Endothelial cell of umbilical vein (primary cell): ENCODE measurements at regions not wholly inside any gene's neighbourhood (a gene's known extent, or its start where the extent isn't known, plus 50 kb on each side); places are given as distances from the start of the nearest gene placed in this dataset.

Source experiments
- BruUV-seq: library from RNA; stranded (reverse); fragments of 400-500 nt; replicated peaks from 2 replicates; lab custom pipeline; 2021; lab: Mats Ljungman, UMichigan
- CTCF ChIA-PET: fragments of 300-600, 350-600 bp; sonication (Branson Sonifier 250); formaldehyde crosslinking; loops from one replicate; lab custom pipeline; 2021; ENCODE audit warnings: antibody characterized with exemption, inconsistent platforms; lab: Charles Lee
- POLR2A ChIA-PET: fragments of 300-600, 350-600 bp; sonication (Branson Sonifier 250); formaldehyde crosslinking; loops from one replicate; lab custom pipeline; 2021; ENCODE audit warnings: antibody characterized with exemption, inconsistent platforms; lab: Charles Lee
- DNase-seq: peaks from one replicate; pipeline ENCODE4 v3.0.0-alpha.2; 2011; ENCODE audit warnings: low read depth, low spot score
- FAIRE-seq: peaks from 2 replicates; lab custom pipeline; 2011; peaks lifted over from hg19 to GRCh38; lab: Jason Lieb, UNC
- H2AFZ ChIP-seq: 2 replicates; pipeline ENCODE4 v1.6.0; 2012; ENCODE audit warnings: low read depth, low read length, control low read depth, inconsistent platforms
- H3K27ac ChIP-seq: 2 replicates; pipeline ENCODE4 v1.5.1; 2011; ENCODE audit warnings: low read depth, mild to moderate bottlenecking, control low read depth, low read length, moderate library complexity; ENCODE audit not compliant: insufficient read depth
- H3K27me3 ChIP-seq, 2 experiments: 2 replicates each; pipeline versions ENCODE4 v1.6.0 to v1.6.1; 2011; ENCODE audit warnings: low read length in 2 of 2, mixed read lengths in 1 of 2; ENCODE audit not compliant: control insufficient read depth in 2 of 2, insufficient read depth in 2 of 2
- H3K36me3 ChIP-seq, 2 experiments: 2 replicates in 1 of 2; 3 replicates in 1 of 2; pipeline ENCODE4 v1.5.1; 2011; ENCODE audit warnings: low read length in 2 of 2, mild to moderate bottlenecking in 1 of 2, moderate library complexity in 1 of 2; ENCODE audit not compliant: control insufficient read depth in 2 of 2, insufficient read depth in 2 of 2; ENCODE audit errors: extremely low read depth in 1 of 2
- H3K4me1 ChIP-seq: 3 replicates; pipeline ENCODE4 v1.5.1; 2011; ENCODE audit warnings: mild to moderate bottlenecking, low read length; ENCODE audit not compliant: control insufficient read depth, insufficient read depth; ENCODE audit errors: extremely low read depth
- H3K4me2 ChIP-seq: 2 replicates; pipeline ENCODE4 v1.6.1; 2011; ENCODE audit warnings: low read length, control low read depth, mixed read lengths; ENCODE audit not compliant: insufficient read depth
- H3K4me3 ChIP-seq, 3 experiments: fragments of 200-600 bp in 1 of 3; sonication (generic), shearing (Covaris generic) in 1 of 3; replicated peaks in 1 of 3; 2 replicates each; pipeline ENCODE4 v1.5.1; 2011 to 2016; ENCODE audit warnings: control low read depth in 3 of 3, low read length in 3 of 3, mild to moderate bottlenecking in 2 of 3, inconsistent platforms in 1 of 3, low read depth in 1 of 3, moderate library complexity in 1 of 3; ENCODE audit not compliant: insufficient read depth in 1 of 3
- H3K79me2 ChIP-seq: 2 replicates; pipeline ENCODE4 v1.6.0; 2012; ENCODE audit warnings: low read length, inconsistent platforms; ENCODE audit not compliant: control insufficient read depth, insufficient read depth
- H3K9ac ChIP-seq: replicated peaks from 2 replicates; pipeline ENCODE3; 2011; ENCODE audit warnings: low read length, control low read depth; ENCODE audit not compliant: insufficient read depth; ENCODE audit errors: extremely low read depth
- H3K9me1 ChIP-seq: replicated peaks from 3 replicates; pipeline ENCODE4 v1.6.0; 2011; ENCODE audit warnings: mild to moderate bottlenecking, low read length; ENCODE audit not compliant: control insufficient read depth, insufficient read depth; ENCODE audit errors: extremely low read depth
- H3K9me3 ChIP-seq: replicated peaks from 2 replicates; pipeline ENCODE4 v1.5.1; 2012; ENCODE audit warnings: low read length, inconsistent platforms; ENCODE audit not compliant: control insufficient read depth, insufficient read depth
- H4K20me1 ChIP-seq: replicated peaks from 2 replicates; pipeline ENCODE3; 2011; ENCODE audit warnings: mild to moderate bottlenecking, low read length; ENCODE audit not compliant: control insufficient read depth, insufficient read depth; ENCODE audit errors: extremely low read depth
- CTCF ChIP-seq, 2 donors: IDR thresholded peaks; 1 replicate in 1 of 2; 2 replicates in 1 of 2; pipeline ENCODE4 v1.5.1; 2011; ENCODE audit warnings: low read length in 2 of 2, mild to moderate bottlenecking in 2 of 2, moderate library complexity in 2 of 2, control low read depth in 1 of 2, inconsistent platforms in 1 of 2, low read depth in 1 of 2; ENCODE audit not compliant: insufficient read depth in 1 of 2; ENCODE audit errors: extremely low read depth in 1 of 2
- EZH2 ChIP-seq: IDR thresholded peaks from 2 replicates; pipeline ENCODE4 v1.6.1; 2012; ENCODE audit warnings: borderline replicate concordance, low read depth, mild to moderate bottlenecking, moderate library complexity, low read length, inconsistent platforms; ENCODE audit not compliant: severe bottlenecking
- FOS ChIP-seq: IDR thresholded peaks from 2 replicates; pipeline ENCODE4 v1.6.1; 2011; ENCODE audit warnings: mild to moderate bottlenecking, low read length, moderate library complexity, borderline replicate concordance; ENCODE audit not compliant: insufficient read depth
- GATA2 ChIP-seq: IDR thresholded peaks from 2 replicates; pipeline ENCODE4 v1.7.0; 2011; ENCODE audit warnings: low read depth, mild to moderate bottlenecking, moderate library complexity, mixed read lengths, low read length; ENCODE audit not compliant: insufficient read length, insufficient read depth
- JUN ChIP-seq: IDR thresholded peaks from 2 replicates; pipeline ENCODE4 v1.6.1; 2011; ENCODE audit warnings: borderline replicate concordance, low read depth; ENCODE audit not compliant: insufficient read length, insufficient read depth
- MAX ChIP-seq: IDR thresholded peaks from 2 replicates; pipeline ENCODE4 v1.6.1; 2011; ENCODE audit not compliant: insufficient read depth, insufficient read length
- MYC ChIP-seq: IDR thresholded peaks from one replicate; pipeline ENCODE4 v1.6.1; 2011; ENCODE audit warnings: mild to moderate bottlenecking, low read depth, low read length
- POLR2A ChIP-seq: IDR thresholded peaks from 2 replicates; pipeline ENCODE4 v1.6.1; 2012; ENCODE audit warnings: low read depth, mild to moderate bottlenecking, control low read depth, low read length
- POLR2AphosphoS5 ChIP-seq: IDR thresholded peaks from 2 replicates; pipeline ENCODE4 v1.6.1; 2012; ENCODE audit warnings: low read depth, mild to moderate bottlenecking, control low read depth, low read length, moderate library complexity; ENCODE audit not compliant: insufficient read depth
- dilution Hi-C: fragments of 300-500 bp; cut with MboI; formaldehyde crosslinking; loops from one replicate; pipeline ENCODE4 v1.15.0; 2019; ENCODE audit warnings: low sequenced_read_pairs; ENCODE audit not compliant: extremely low pct_ligation_motif_present
- intact Hi-C: fragments of 100-400 bp; cut with micrococcal nuclease; formaldehyde crosslinking; loops from one replicate; pipeline ENCODE4 v1.10.0; 2022

GRCh38 chr13:74389056-74389455 lies 254.9 kb upstream of the KLF12 start:
- no peaks in the 10 kb centered on the region for H3K36me3 ChIP-seq
- dilution Hi-C loops, result no loop called here
- no peak overlapping the region for H3K27ac ChIP-seq
- H3K4me2 ChIP-seq, result no peak overlapping the region
- no peaks in the 10 kb centered on the region for H4K20me1 ChIP-seq
- no peaks in the 10 kb centered on the region for H3K9me1 ChIP-seq
- no TSS peak for BruUV-seq
- no peaks in the 10 kb centered on the region for H3K79me2 ChIP-seq
- H3K4me3 ChIP-seq, result no peak overlapping the region
- no peaks in the 10 kb centered on the region for H3K27me3 ChIP-seq
- DNase-seq (no peak), FAIRE-seq (no peak)
- H3K9me3 ChIP-seq, result no peaks in the 10 kb centered on the region
- no peak overlapping the region for H3K9ac ChIP-seq
- TF ChIP-seq FOS (no peak), JUN (no peak), CTCF (IDR thresholded peaks at IDR 0.05; ENCODE audit: extremely low read depth in 1 of 2, insufficient read depth in 1 of 2, low read depth in 1 of 2, low read length in 2 of 2) (no peak), MAX (no peak)
- H3K4me1 ChIP-seq, result no peaks in the 10 kb centered on the region
- no peak overlapping the region for H2AFZ ChIP-seq
- intact Hi-C loops, result no loop called here
- ChIA-PET CTCF (no interaction called here), POLR2A (no interaction called here)

GRCh38 chr13:74388626-74389025 lies 254.4 kb upstream of the KLF12 start:
- no peak overlapping the region for H3K9ac ChIP-seq
- TF ChIP-seq FOS (no peak), MAX (no peak), POLR2AphosphoS5 (no peak), CTCF (IDR thresholded peaks at IDR 0.05; ENCODE audit: extremely low read depth in 1 of 2, insufficient read depth in 1 of 2, low read depth in 1 of 2, low read length in 2 of 2) (no peak), MYC (no peak), POLR2A (no peak), GATA2 (no peak), JUN (no peak), EZH2 (no peak)
- dilution Hi-C loops, result no loop called here
- intact Hi-C loops, result no loop called here
- no peak overlapping the region for H3K4me2 ChIP-seq
- no peaks in the 10 kb centered on the region for H3K79me2 ChIP-seq
- FAIRE-seq (no peak), DNase-seq (no peak)
- no peaks in the 10 kb centered on the region for H3K9me1 ChIP-seq
- H3K36me3 ChIP-seq, result no peaks in the 10 kb centered on the region
- CTCF ChIA-PET, result no interaction called here
- no peaks in the 10 kb centered on the region for H4K20me1 ChIP-seq
- no peak overlapping the region for H3K4me3 ChIP-seq
- H3K9me3 ChIP-seq, result no peaks in the 10 kb centered on the region
- no peak overlapping the region for H2AFZ ChIP-seq
- POLR2A ChIA-PET, result no interaction called here
- BruUV-seq, result no TSS peak
- no peaks in the 10 kb centered on the region for H3K27me3 ChIP-seq
- no peaks in the 10 kb centered on the region for H3K4me1 ChIP-seq
- H3K27ac ChIP-seq, result no peak overlapping the region
